Endothelial cell of umbilical vein (primary cell): ENCODE measurements at regions not wholly inside any gene's neighbourhood (a gene's known extent, or its start where the extent isn't known, plus 50 kb on each side); places are given as distances from the start of the nearest gene placed in this dataset.

Source experiments
- BruUV-seq: library from RNA; stranded (reverse); fragments of 400-500 nt; replicated peaks from 2 replicates; lab custom pipeline; 2021; lab: Mats Ljungman, UMichigan
- CTCF ChIA-PET: fragments of 300-600, 350-600 bp; sonication (Branson Sonifier 250); formaldehyde crosslinking; loops from one replicate; lab custom pipeline; 2021; ENCODE audit warnings: antibody characterized with exemption, inconsistent platforms; lab: Charles Lee
- POLR2A ChIA-PET: fragments of 300-600, 350-600 bp; sonication (Branson Sonifier 250); formaldehyde crosslinking; loops from one replicate; lab custom pipeline; 2021; ENCODE audit warnings: antibody characterized with exemption, inconsistent platforms; lab: Charles Lee
- DNase-seq: peaks from one replicate; pipeline ENCODE4 v3.0.0-alpha.2; 2011; ENCODE audit warnings: low read depth, low spot score
- FAIRE-seq: peaks from 2 replicates; lab custom pipeline; 2011; peaks lifted over from hg19 to GRCh38; lab: Jason Lieb, UNC
- H2AFZ ChIP-seq: 2 replicates; pipeline ENCODE4 v1.6.0; 2012; ENCODE audit warnings: low read depth, low read length, control low read depth, inconsistent platforms
- H3K27ac ChIP-seq: 2 replicates; pipeline ENCODE4 v1.5.1; 2011; ENCODE audit warnings: low read depth, mild to moderate bottlenecking, control low read depth, low read length, moderate library complexity; ENCODE audit not compliant: insufficient read depth
- H3K27me3 ChIP-seq, 2 experiments: 2 replicates each; pipeline versions ENCODE4 v1.6.0 to v1.6.1; 2011; ENCODE audit warnings: low read length in 2 of 2, mixed read lengths in 1 of 2; ENCODE audit not compliant: control insufficient read depth in 2 of 2, insufficient read depth in 2 of 2
- H3K36me3 ChIP-seq, 2 experiments: 2 replicates in 1 of 2; 3 replicates in 1 of 2; pipeline ENCODE4 v1.5.1; 2011; ENCODE audit warnings: low read length in 2 of 2, mild to moderate bottlenecking in 1 of 2, moderate library complexity in 1 of 2; ENCODE audit not compliant: control insufficient read depth in 2 of 2, insufficient read depth in 2 of 2; ENCODE audit errors: extremely low read depth in 1 of 2
- H3K4me1 ChIP-seq: 3 replicates; pipeline ENCODE4 v1.5.1; 2011; ENCODE audit warnings: mild to moderate bottlenecking, low read length; ENCODE audit not compliant: control insufficient read depth, insufficient read depth; ENCODE audit errors: extremely low read depth
- H3K4me2 ChIP-seq: 2 replicates; pipeline ENCODE4 v1.6.1; 2011; ENCODE audit warnings: low read length, control low read depth, mixed read lengths; ENCODE audit not compliant: insufficient read depth
- H3K4me3 ChIP-seq, 3 experiments: fragments of 200-600 bp in 1 of 3; sonication (generic), shearing (Covaris generic) in 1 of 3; replicated peaks in 1 of 3; 2 replicates each; pipeline ENCODE4 v1.5.1; 2011 to 2016; ENCODE audit warnings: control low read depth in 3 of 3, low read length in 3 of 3, mild to moderate bottlenecking in 2 of 3, inconsistent platforms in 1 of 3, low read depth in 1 of 3, moderate library complexity in 1 of 3; ENCODE audit not compliant: insufficient read depth in 1 of 3
- H3K79me2 ChIP-seq: 2 replicates; pipeline ENCODE4 v1.6.0; 2012; ENCODE audit warnings: low read length, inconsistent platforms; ENCODE audit not compliant: control insufficient read depth, insufficient read depth
- H3K9ac ChIP-seq: replicated peaks from 2 replicates; pipeline ENCODE3; 2011; ENCODE audit warnings: low read length, control low read depth; ENCODE audit not compliant: insufficient read depth; ENCODE audit errors: extremely low read depth
- H3K9me1 ChIP-seq: replicated peaks from 3 replicates; pipeline ENCODE4 v1.6.0; 2011; ENCODE audit warnings: mild to moderate bottlenecking, low read length; ENCODE audit not compliant: control insufficient read depth, insufficient read depth; ENCODE audit errors: extremely low read depth
- H3K9me3 ChIP-seq: replicated peaks from 2 replicates; pipeline ENCODE4 v1.5.1; 2012; ENCODE audit warnings: low read length, inconsistent platforms; ENCODE audit not compliant: control insufficient read depth, insufficient read depth
- H4K20me1 ChIP-seq: replicated peaks from 2 replicates; pipeline ENCODE3; 2011; ENCODE audit warnings: mild to moderate bottlenecking, low read length; ENCODE audit not compliant: control insufficient read depth, insufficient read depth; ENCODE audit errors: extremely low read depth
- CTCF ChIP-seq, 2 donors: IDR thresholded peaks; 1 replicate in 1 of 2; 2 replicates in 1 of 2; pipeline ENCODE4 v1.5.1; 2011; ENCODE audit warnings: low read length in 2 of 2, mild to moderate bottlenecking in 2 of 2, moderate library complexity in 2 of 2, control low read depth in 1 of 2, inconsistent platforms in 1 of 2, low read depth in 1 of 2; ENCODE audit not compliant: insufficient read depth in 1 of 2; ENCODE audit errors: extremely low read depth in 1 of 2
- EZH2 ChIP-seq: IDR thresholded peaks from 2 replicates; pipeline ENCODE4 v1.6.1; 2012; ENCODE audit warnings: borderline replicate concordance, low read depth, mild to moderate bottlenecking, moderate library complexity, low read length, inconsistent platforms; ENCODE audit not compliant: severe bottlenecking
- FOS ChIP-seq: IDR thresholded peaks from 2 replicates; pipeline ENCODE4 v1.6.1; 2011; ENCODE audit warnings: mild to moderate bottlenecking, low read length, moderate library complexity, borderline replicate concordance; ENCODE audit not compliant: insufficient read depth
- GATA2 ChIP-seq: IDR thresholded peaks from 2 replicates; pipeline ENCODE4 v1.7.0; 2011; ENCODE audit warnings: low read depth, mild to moderate bottlenecking, moderate library complexity, mixed read lengths, low read length; ENCODE audit not compliant: insufficient read length, insufficient read depth
- JUN ChIP-seq: IDR thresholded peaks from 2 replicates; pipeline ENCODE4 v1.6.1; 2011; ENCODE audit warnings: borderline replicate concordance, low read depth; ENCODE audit not compliant: insufficient read length, insufficient read depth
- MAX ChIP-seq: IDR thresholded peaks from 2 replicates; pipeline ENCODE4 v1.6.1; 2011; ENCODE audit not compliant: insufficient read depth, insufficient read length
- MYC ChIP-seq: IDR thresholded peaks from one replicate; pipeline ENCODE4 v1.6.1; 2011; ENCODE audit warnings: mild to moderate bottlenecking, low read depth, low read length
- POLR2A ChIP-seq: IDR thresholded peaks from 2 replicates; pipeline ENCODE4 v1.6.1; 2012; ENCODE audit warnings: low read depth, mild to moderate bottlenecking, control low read depth, low read length
- POLR2AphosphoS5 ChIP-seq: IDR thresholded peaks from 2 replicates; pipeline ENCODE4 v1.6.1; 2012; ENCODE audit warnings: low read depth, mild to moderate bottlenecking, control low read depth, low read length, moderate library complexity; ENCODE audit not compliant: insufficient read depth
- dilution Hi-C: fragments of 300-500 bp; cut with MboI; formaldehyde crosslinking; loops from one replicate; pipeline ENCODE4 v1.15.0; 2019; ENCODE audit warnings: low sequenced_read_pairs; ENCODE audit not compliant: extremely low pct_ligation_motif_present
- intact Hi-C: fragments of 100-400 bp; cut with micrococcal nuclease; formaldehyde crosslinking; loops from one replicate; pipeline ENCODE4 v1.10.0; 2022

- no peak for FAIRE-seq
- H3K4me2 ChIP-seq: no peak overlapping the region
- CTCF ChIA-PET: no interaction called here
These were observed 188.7 kb downstream of the GBA3 start for GRCh38 chr4:22881411-22881810.

More at GRCh38 chr4:22881411-22881810, 188.7 kb downstream of the GBA3 start:
- no TSS peak for BruUV-seq
- TF ChIP-seq GATA2 (no peak), FOS (no peak), JUN (no peak), CTCF (IDR thresholded peaks at IDR 0.05; ENCODE audit: extremely low read depth in 1 of 2, insufficient read depth in 1 of 2, low read depth in 1 of 2, low read length in 2 of 2) (no peak), MYC (no peak), MAX (no peak), POLR2A (no peak), EZH2 (no peak), POLR2AphosphoS5 (no peak)
- Histone ChIP-seq H2AFZ (no peak overlapping the region), H3K4me1 (no peaks in the 10 kb centered on the region), H3K9me1 (no peaks in the 10 kb centered on the region), H3K4me3 (no peak overlapping the region), H3K36me3 (no peaks in the 10 kb centered on the region), H3K27ac (no peak overlapping the region), H3K9me3 (peaks cover 4% of the 10 kb centered on the region), H3K79me2 (no peaks in the 10 kb centered on the region), H3K27me3 (no peaks in the 10 kb centered on the region), H3K9ac (no peak overlapping the region), H4K20me1 (no peaks in the 10 kb centered on the region)
- no peak for DNase-seq
- dilution Hi-C loops (no loop called here), intact Hi-C loops (no loop called here)
- POLR2A ChIA-PET: no interaction called here
